KMS-11 (cell line): ENCODE measurements at regions not wholly inside any gene's neighbourhood (a gene's known extent, or its start where the extent isn't known, plus 50 kb on each side); places are given as distances from the start of the nearest gene placed in this dataset.
A peak's percentile ranks its signal among the peaks of the same experiment; 100 is the strongest.

Experiments
- H2AFZ ChIP-seq: fragments of 200-600 bp; sonication (generic); 2 replicates; pipeline ENCODE4 v1.6.1; 2016; ENCODE audit warnings: antibody characterized with exemption, mixed run types, low read depth
- H3K27ac ChIP-seq: fragments of 200-600 bp; sonication (generic); 2 replicates; pipeline ENCODE4 v1.6.1; 2016; ENCODE audit warnings: mild to moderate bottlenecking, mixed run types
- H3K27me3 ChIP-seq: fragments of 200-600 bp; sonication (generic); 2 replicates; pipeline ENCODE4 v1.6.1; 2017; ENCODE audit warnings: mild to moderate bottlenecking, low read depth, mixed run types, moderate library complexity; ENCODE audit not compliant: insufficient read depth
- H3K36me3 ChIP-seq: fragments of 200-600 bp; sonication (generic); 2 replicates; pipeline ENCODE4 v1.6.1; 2017; ENCODE audit warnings: mild to moderate bottlenecking, mixed run types; ENCODE audit not compliant: insufficient read depth
- H3K4me1 ChIP-seq: fragments of 200-600 bp; sonication (generic); 2 replicates; pipeline ENCODE4 v1.6.1; 2016; ENCODE audit warnings: mild to moderate bottlenecking, low read depth, mixed run types; ENCODE audit not compliant: poor library complexity, severe bottlenecking
- H3K4me2 ChIP-seq: fragments of 200-600 bp; sonication (generic); 2 replicates; pipeline ENCODE4 v1.7.0; 2016; ENCODE audit warnings: mild to moderate bottlenecking, mixed run types
- H3K4me3 ChIP-seq: fragments of 200-600 bp; sonication (generic); IDR thresholded peaks from 2 replicates; pipeline ENCODE4 v1.6.1; 2017; ENCODE audit warnings: low read depth, low read length, mixed read lengths; ENCODE audit not compliant: insufficient read depth
- H3K79me2 ChIP-seq: fragments of 200-600 bp; sonication (generic); 2 replicates; pipeline ENCODE4 v1.6.1; 2016; ENCODE audit warnings: low read depth, mixed run types; ENCODE audit not compliant: insufficient read depth
- H3K9ac ChIP-seq: fragments of 200-600 bp; sonication (generic); 2 replicates; pipeline ENCODE4 v1.6.1; 2016; ENCODE audit warnings: mild to moderate bottlenecking, mixed run types
- H4K20me1 ChIP-seq: fragments of 200-600 bp; sonication (generic); 2 replicates; pipeline ENCODE4 v1.6.1; 2016; ENCODE audit warnings: mild to moderate bottlenecking, mixed run types; ENCODE audit not compliant: insufficient read depth
- CTCF ChIP-seq: fragments of 200-600 bp; sonication (generic); conservative IDR thresholded peaks from 2 replicates; pipeline ENCODE4 v1.6.1; 2017; ENCODE audit warnings: low read depth, mild to moderate bottlenecking, antibody characterized with exemption, low read length, moderate library complexity, mixed read lengths

- Histone ChIP-seq H3K27me3 (no peaks in the 10 kb centered on the region), H3K4me3 (no peak overlapping the region), H2AFZ (no peak overlapping the region), H3K4me2 (no peak overlapping the region), H3K4me1 (peaks cover 9% of the 10 kb centered on the region), H3K36me3 (no peaks in the 10 kb centered on the region), H3K79me2 (no peaks in the 10 kb centered on the region), H3K9ac (no peak overlapping the region), H4K20me1 (no peaks in the 10 kb centered on the region), H3K27ac (no peak overlapping the region)
- no peak for TF ChIP-seq CTCF
Observed at GRCh38 chr10:31102421-31102820, 70.8 kb upstream of the ZNF438 start.

GRCh38 chr10:31103112-31103511 lies 71.4 kb upstream of the ZNF438 start:
- Histone ChIP-seq H3K9ac (no peak overlapping the region), H3K27ac (no peak overlapping the region), H4K20me1 (no peaks in the 10 kb centered on the region), H3K4me1 (peaks cover 9% of the 10 kb centered on the region), H3K79me2 (no peaks in the 10 kb centered on the region), H3K36me3 (no peaks in the 10 kb centered on the region), H3K4me3 (no peak overlapping the region), H2AFZ (no peak overlapping the region), H3K27me3 (no peaks in the 10 kb centered on the region), H3K4me2 (no peak overlapping the region)
- TF ChIP-seq CTCF: no peak

GRCh38 chr10:31112961-31113360 lies 81.3 kb upstream of the ZNF438 start:
- no peaks in the 10 kb centered on the region for H4K20me1 ChIP-seq
- H3K79me2 ChIP-seq: no peaks in the 10 kb centered on the region
- H3K4me1 ChIP-seq: peaks cover 19% of the 10 kb centered on the region
- no peaks in the 10 kb centered on the region for H3K36me3 ChIP-seq
- H3K9ac ChIP-seq: no peak overlapping the region
- no peak overlapping the region for H3K4me2 ChIP-seq
- no peak overlapping the region for H3K4me3 ChIP-seq
- H3K27me3 ChIP-seq: no peaks in the 10 kb centered on the region
- no peak overlapping the region for H3K27ac ChIP-seq
- H2AFZ ChIP-seq: no peak overlapping the region
- TF ChIP-seq CTCF: no peak

- no peaks in the 10 kb centered on the region for H4K20me1 ChIP-seq
- H2AFZ ChIP-seq: no peak overlapping the region
- no peak overlapping the region for H3K4me3 ChIP-seq
- peak overlapping the region; percentile 11; the same call in 1 of the 2 replicates for H3K27ac ChIP-seq
- no peak for TF ChIP-seq CTCF
- no peaks in the 10 kb centered on the region for H3K36me3 ChIP-seq
- H3K9ac ChIP-seq: no peak overlapping the region
- no peaks in the 10 kb centered on the region for H3K79me2 ChIP-seq
- H3K4me2 ChIP-seq: peak overlapping the region; percentile 33
- H3K27me3 ChIP-seq: no peaks in the 10 kb centered on the region
- H3K4me1 ChIP-seq: peaks cover 28% of the 10 kb centered on the region
Observed at GRCh38 chr10:31116226-31116625, 84.6 kb upstream of the ZNF438 start.

- H3K27me3 ChIP-seq: no peaks in the 10 kb centered on the region
- no peak for TF ChIP-seq CTCF
- H2AFZ ChIP-seq: no peak overlapping the region
- peaks cover 28% of the 10 kb centered on the region for H3K4me1 ChIP-seq
- no peak overlapping the region for H3K4me2 ChIP-seq
- no peak overlapping the region for H3K4me3 ChIP-seq
- H3K9ac ChIP-seq: no peak overlapping the region
- no peaks in the 10 kb centered on the region for H3K36me3 ChIP-seq
- no peaks in the 10 kb centered on the region for H4K20me1 ChIP-seq
- no peaks in the 10 kb centered on the region for H3K79me2 ChIP-seq
- H3K27ac ChIP-seq: no peak overlapping the region
Observed at GRCh38 chr10:31118556-31118955, 86.9 kb upstream of the ZNF438 start.
